Chondrocyte (in vitro differentiated cells): ENCODE measurements at regions not wholly inside any gene's neighbourhood (a gene's known extent, or its start where the extent isn't known, plus 50 kb on each side); places are given as distances from the start of the nearest gene placed in this dataset.

Experiments used
- DNase-seq: peaks from one replicate; pipeline ENCODE4 v3.0.0; 2021; ENCODE audit warnings: mixed read lengths, low spot score
- H3K27ac Mint-ChIP-seq: one replicate; pipeline ENCODE4 v1.8.0; 2021; ENCODE audit warnings: mild to moderate bottlenecking, moderate library complexity, mixed read lengths; ENCODE audit not compliant: unreplicated experiment
- H3K27me3 Mint-ChIP-seq: 2 replicates; pipeline ENCODE4 v1.8.0; 2021; ENCODE audit warnings: low read depth, mixed read lengths
- H3K36me3 Mint-ChIP-seq: 2 replicates; pipeline ENCODE4 v1.8.0; 2021; ENCODE audit warnings: low read depth, mixed read lengths
- H3K4me1 Mint-ChIP-seq: 2 replicates; pipeline ENCODE4 v1.8.0; 2021; ENCODE audit warnings: low read depth, mild to moderate bottlenecking, mixed read lengths
- H3K4me3 Mint-ChIP-seq: one replicate; pipeline ENCODE4 v1.8.0; 2021; ENCODE audit warnings: mild to moderate bottlenecking, moderate library complexity, mixed read lengths; ENCODE audit not compliant: unreplicated experiment
- H3K9me3 Mint-ChIP-seq: 2 replicates; pipeline ENCODE4 v1.8.0; 2021; ENCODE audit warnings: low read depth, mixed read lengths
- TF ChIP-seq, protein P1 (sequence below): fragments of 200-600 bp; sonication (generic); IDR thresholded peaks from 2 replicates; pipeline ENCODE4 v1.5.0; 2021; ENCODE audit warnings: antibody characterized with exemption, mild to moderate bottlenecking, moderate library complexity

DNA sequence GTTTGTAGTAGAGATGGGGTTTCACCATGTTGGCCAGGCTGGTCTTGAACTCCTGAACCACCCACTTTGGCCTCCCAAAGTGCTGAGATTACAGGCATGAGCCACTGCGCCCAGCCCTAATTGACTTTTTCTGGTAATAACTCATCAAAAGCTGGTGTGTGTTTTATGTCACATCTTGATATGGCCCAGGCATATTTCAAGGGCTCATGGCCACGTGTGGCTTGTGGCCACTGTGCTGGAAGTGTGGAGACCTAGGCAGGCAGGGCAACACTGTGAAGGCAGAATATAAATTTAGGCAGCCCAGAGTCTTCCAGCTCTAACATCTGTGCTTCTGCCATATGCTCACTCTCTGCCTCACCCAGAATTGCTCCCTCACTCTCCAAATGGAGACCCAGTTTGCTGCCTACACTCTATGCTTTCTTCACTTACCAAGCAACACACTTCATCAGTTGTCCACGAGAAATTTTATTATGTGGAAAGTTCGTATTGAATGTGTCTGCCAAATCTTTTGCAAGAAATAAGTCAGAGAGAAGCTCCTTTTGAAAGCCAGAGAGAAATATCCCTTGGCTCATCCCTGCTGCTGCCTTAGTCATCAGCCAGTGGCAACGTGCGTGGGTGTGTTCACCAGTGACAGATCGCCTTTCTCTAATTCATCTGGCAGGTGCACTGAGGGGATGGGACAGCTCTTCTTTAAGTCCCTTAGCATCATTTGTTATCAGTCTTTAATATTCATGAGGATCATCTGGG lies 129.4 kb upstream of the CXCR4 start:
- Mint-ChIP-seq H3K4me1 (no peaks in the 10 kb centered on the region), H3K4me3 (no peak overlapping the region), H3K36me3 (no peaks in the 10 kb centered on the region), H3K9me3 (no peaks in the 10 kb centered on the region), H3K27ac (no peak overlapping the region), H3K27me3 (peaks cover 9% of the 10 kb centered on the region)
- TF ChIP-seq, protein P1, sequence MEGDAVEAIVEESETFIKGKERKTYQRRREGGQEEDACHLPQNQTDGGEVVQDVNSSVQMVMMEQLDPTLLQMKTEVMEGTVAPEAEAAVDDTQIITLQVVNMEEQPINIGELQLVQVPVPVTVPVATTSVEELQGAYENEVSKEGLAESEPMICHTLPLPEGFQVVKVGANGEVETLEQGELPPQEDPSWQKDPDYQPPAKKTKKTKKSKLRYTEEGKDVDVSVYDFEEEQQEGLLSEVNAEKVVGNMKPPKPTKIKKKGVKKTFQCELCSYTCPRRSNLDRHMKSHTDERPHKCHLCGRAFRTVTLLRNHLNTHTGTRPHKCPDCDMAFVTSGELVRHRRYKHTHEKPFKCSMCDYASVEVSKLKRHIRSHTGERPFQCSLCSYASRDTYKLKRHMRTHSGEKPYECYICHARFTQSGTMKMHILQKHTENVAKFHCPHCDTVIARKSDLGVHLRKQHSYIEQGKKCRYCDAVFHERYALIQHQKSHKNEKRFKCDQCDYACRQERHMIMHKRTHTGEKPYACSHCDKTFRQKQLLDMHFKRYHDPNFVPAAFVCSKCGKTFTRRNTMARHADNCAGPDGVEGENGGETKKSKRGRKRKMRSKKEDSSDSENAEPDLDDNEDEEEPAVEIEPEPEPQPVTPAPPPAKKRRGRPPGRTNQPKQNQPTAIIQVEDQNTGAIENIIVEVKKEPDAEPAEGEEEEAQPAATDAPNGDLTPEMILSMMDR = no peak
- no peak for DNase-seq

GRCh38 chr2:136246086-136246669 lies 128.2 kb upstream of the CXCR4 start:
- Mint-ChIP-seq H3K9me3 (no peaks in the 10 kb centered on the region), H3K4me3 (no peak overlapping the region), H3K27me3 (peaks cover 6% of the 10 kb centered on the region), H3K36me3 (no peaks in the 10 kb centered on the region), H3K4me1 (no peaks in the 10 kb centered on the region), H3K27ac (no peak overlapping the region)
- no peak for DNase-seq
- TF ChIP-seq, protein P1 = no peak

GRCh38 chr2:136245211-136245610 lies 127.3 kb upstream of the CXCR4 start:
- H3K9me3 Mint-ChIP-seq = no peaks in the 10 kb centered on the region

DNA sequence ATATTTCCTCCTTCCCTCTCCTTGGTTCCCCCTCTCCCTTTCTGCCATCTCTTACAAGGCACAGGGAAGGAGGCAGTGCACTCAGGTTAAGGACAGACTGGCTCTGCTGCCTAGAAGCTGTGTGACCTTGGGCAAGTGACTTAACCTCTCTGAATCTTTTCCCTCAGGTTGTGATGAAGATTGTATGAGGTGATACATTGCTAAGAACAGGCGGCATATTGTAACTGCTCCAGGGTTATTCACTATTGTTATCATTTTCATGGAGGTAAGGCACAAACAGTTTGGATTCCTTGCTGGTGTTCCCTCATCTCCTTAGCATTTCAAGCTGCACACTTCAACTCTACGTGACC lies 126.6 kb upstream of the CXCR4 start:
- DNase-seq = no peak
- Mint-ChIP-seq H3K4me1 (no peaks in the 10 kb centered on the region), H3K9me3 (no peaks in the 10 kb centered on the region), H3K36me3 (no peaks in the 10 kb centered on the region), H3K4me3 (no peak overlapping the region), H3K27me3 (peaks cover 6% of the 10 kb centered on the region), H3K27ac (no peak overlapping the region)
- TF ChIP-seq, protein P1 = no peak

More at GRCh38 chr2:136245211-136245610, 127.3 kb upstream of the CXCR4 start:
- no peak for DNase-seq
- TF ChIP-seq, protein P1 = no peak
- no peak overlapping the region for H3K4me3 Mint-ChIP-seq
- peaks cover 6% of the 10 kb centered on the region for H3K27me3 Mint-ChIP-seq
- no peaks in the 10 kb centered on the region for H3K4me1 Mint-ChIP-seq
- no peaks in the 10 kb centered on the region for H3K36me3 Mint-ChIP-seq
- H3K27ac Mint-ChIP-seq = no peak overlapping the region

GRCh38 chr2:136243638-136244535 lies 125.9 kb upstream of the CXCR4 start:
- Mint-ChIP-seq H3K4me3 (no peak overlapping the region), H3K27ac (no peak overlapping the region), H3K9me3 (no peaks in the 10 kb centered on the region), H3K27me3 (peaks cover 6% of the 10 kb centered on the region), H3K4me1 (peaks cover under 1% of the 10 kb centered on the region), H3K36me3 (no peaks in the 10 kb centered on the region)
- TF ChIP-seq, protein P1 = no peak
- DNase-seq = no peak
